ENCODE measurements at regions not wholly inside any gene's neighbourhood (a gene's known extent, or its start where the extent isn't known, plus 50 kb on each side); places are given as distances from the start of the nearest gene placed in this dataset.

GRCh38 chr12:118649765-118650585, 273.6 kb downstream of the SUDS3 start:
- H3K4me1 ChIP-seq (ENCODE audit: insufficient read depth, low read length): no peaks in the 10 kb centered on the region
- no peak for DNase-seq
- no peak overlapping the region for H3K27ac ChIP-seq (ENCODE audit: low read length)
- H3K4me2 ChIP-seq (ENCODE audit: insufficient read depth, low read length): no peak overlapping the region
- no peak overlapping the region for H3K4me3 ChIP-seq (ENCODE audit: low read depth in 1 of 2, low read length in 2 of 2)
- no peak for TF ChIP-seq EZH2 (IDR thresholded peaks at IDR 0.05; ENCODE audit: borderline replicate concordance, low read depth, low read length, severe bottlenecking)
- TF ChIP-seq, protein P1, sequence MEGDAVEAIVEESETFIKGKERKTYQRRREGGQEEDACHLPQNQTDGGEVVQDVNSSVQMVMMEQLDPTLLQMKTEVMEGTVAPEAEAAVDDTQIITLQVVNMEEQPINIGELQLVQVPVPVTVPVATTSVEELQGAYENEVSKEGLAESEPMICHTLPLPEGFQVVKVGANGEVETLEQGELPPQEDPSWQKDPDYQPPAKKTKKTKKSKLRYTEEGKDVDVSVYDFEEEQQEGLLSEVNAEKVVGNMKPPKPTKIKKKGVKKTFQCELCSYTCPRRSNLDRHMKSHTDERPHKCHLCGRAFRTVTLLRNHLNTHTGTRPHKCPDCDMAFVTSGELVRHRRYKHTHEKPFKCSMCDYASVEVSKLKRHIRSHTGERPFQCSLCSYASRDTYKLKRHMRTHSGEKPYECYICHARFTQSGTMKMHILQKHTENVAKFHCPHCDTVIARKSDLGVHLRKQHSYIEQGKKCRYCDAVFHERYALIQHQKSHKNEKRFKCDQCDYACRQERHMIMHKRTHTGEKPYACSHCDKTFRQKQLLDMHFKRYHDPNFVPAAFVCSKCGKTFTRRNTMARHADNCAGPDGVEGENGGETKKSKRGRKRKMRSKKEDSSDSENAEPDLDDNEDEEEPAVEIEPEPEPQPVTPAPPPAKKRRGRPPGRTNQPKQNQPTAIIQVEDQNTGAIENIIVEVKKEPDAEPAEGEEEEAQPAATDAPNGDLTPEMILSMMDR (IDR thresholded peaks at IDR 0.05; ENCODE audit: borderline replicate concordance, extremely low read depth, low read length, poor library complexity, severe bottlenecking): no peak
- H3K9ac ChIP-seq (ENCODE audit: low read depth, low read length): no peak overlapping the region
- H3K79me2 ChIP-seq (ENCODE audit: insufficient read depth, low read length): no peaks in the 10 kb centered on the region
- H4K20me1 ChIP-seq (ENCODE audit: insufficient read depth, low read length): no peaks in the 10 kb centered on the region
- H3K27me3 ChIP-seq (ENCODE audit: insufficient read depth, low read length, poor library complexity): no peaks in the 10 kb centered on the region
- no peaks in the 10 kb centered on the region for H3K9me3 ChIP-seq (ENCODE audit: insufficient read depth, low read length, severe bottlenecking)
- H3K36me3 ChIP-seq (ENCODE audit: insufficient read depth, low read length): no peaks in the 10 kb centered on the region
- no peak for ATAC-seq (ENCODE audit: insufficient read depth, low read depth)
- no peak overlapping the region for H2AFZ ChIP-seq (ENCODE audit: low read depth, low read length)

- Histone ChIP-seq H3K27ac (ENCODE audit: low read length) (no peak overlapping the region), H3K36me3 (ENCODE audit: insufficient read depth, low read length) (no peaks in the 10 kb centered on the region), H3K27me3 (ENCODE audit: insufficient read depth, low read length, poor library complexity) (no peaks in the 10 kb centered on the region), H3K79me2 (ENCODE audit: insufficient read depth, low read length) (no peaks in the 10 kb centered on the region), H3K9ac (ENCODE audit: low read depth, low read length) (no peak overlapping the region), H3K9me3 (ENCODE audit: insufficient read depth, low read length, severe bottlenecking) (no peaks in the 10 kb centered on the region), H4K20me1 (ENCODE audit: insufficient read depth, low read length) (no peaks in the 10 kb centered on the region), H3K4me2 (ENCODE audit: insufficient read depth, low read length) (no peak overlapping the region), H2AFZ (ENCODE audit: low read depth, low read length) (no peak overlapping the region), H3K4me3 (ENCODE audit: low read depth in 1 of 2, low read length in 2 of 2) (no peak overlapping the region), H3K4me1 (ENCODE audit: insufficient read depth, low read length) (no peaks in the 10 kb centered on the region)
- TF ChIP-seq EZH2 (IDR thresholded peaks at IDR 0.05; ENCODE audit: borderline replicate concordance, low read depth, low read length, severe bottlenecking): no peak
- TF ChIP-seq, protein P1 (IDR thresholded peaks at IDR 0.05; ENCODE audit: borderline replicate concordance, extremely low read depth, low read length, poor library complexity, severe bottlenecking): no peak
- DNase-seq (no peak), ATAC-seq (ENCODE audit: insufficient read depth, low read depth) (no peak)
Measured at GRCh38 chr12:118650586-118650960, 274.2 kb downstream of the SUDS3 start.

DNA sequence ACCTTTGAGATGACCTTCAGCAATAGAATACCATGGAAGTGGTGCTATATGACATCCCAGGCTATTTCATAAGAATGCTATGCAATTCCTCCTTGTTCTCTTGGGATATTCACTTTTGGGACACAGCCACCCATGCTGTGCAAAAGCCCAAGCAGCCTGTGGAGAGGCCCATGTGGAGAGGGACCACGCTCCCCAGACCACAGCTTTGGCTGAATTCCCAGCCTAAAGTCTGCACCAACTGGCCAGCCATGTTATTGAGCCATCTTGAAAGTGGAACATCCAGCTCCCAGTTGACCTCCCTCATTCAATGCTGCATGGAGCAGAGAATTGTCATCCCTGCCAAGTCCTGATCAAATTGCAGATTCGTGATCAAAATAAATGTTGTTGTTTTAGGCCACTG, 275.1 kb downstream of the SUDS3 start:
- no peak for DNase-seq
- H4K20me1 ChIP-seq (ENCODE audit: insufficient read depth, low read length): no peaks in the 10 kb centered on the region
- TF ChIP-seq EZH2 (IDR thresholded peaks at IDR 0.05; ENCODE audit: borderline replicate concordance, low read depth, low read length, severe bottlenecking): no peak
- TF ChIP-seq, protein P1 (IDR thresholded peaks at IDR 0.05; ENCODE audit: borderline replicate concordance, extremely low read depth, low read length, poor library complexity, severe bottlenecking): no peak

More for the DNA sequence above, 275.1 kb downstream of the SUDS3 start:
- Histone ChIP-seq H3K27me3 (ENCODE audit: insufficient read depth, low read length, poor library complexity) (no peaks in the 10 kb centered on the region), H2AFZ (ENCODE audit: low read depth, low read length) (no peak overlapping the region), H3K9me3 (ENCODE audit: insufficient read depth, low read length, severe bottlenecking) (no peaks in the 10 kb centered on the region), H3K9ac (ENCODE audit: low read depth, low read length) (no peak overlapping the region), H3K36me3 (ENCODE audit: insufficient read depth, low read length) (no peaks in the 10 kb centered on the region), H3K4me3 (ENCODE audit: low read depth in 1 of 2, low read length in 2 of 2) (no peak overlapping the region), H3K27ac (ENCODE audit: low read length) (no peak overlapping the region), H3K79me2 (ENCODE audit: insufficient read depth, low read length) (no peaks in the 10 kb centered on the region), H3K4me1 (ENCODE audit: insufficient read depth, low read length) (no peaks in the 10 kb centered on the region), H3K4me2 (ENCODE audit: insufficient read depth, low read length) (no peak overlapping the region)
- no peak for ATAC-seq (ENCODE audit: insufficient read depth, low read depth)
